ENCODE measurements at regions not wholly inside any gene's neighbourhood (a gene's known extent, or its start where the extent isn't known, plus 50 kb on each side); places are given as distances from the start of the nearest gene placed in this dataset.
"Not testable (repeated sequence)": the region's sequence is repeated elsewhere in the genome, so short reads cannot be mapped to it uniquely, and the experiment has no call there.

- Histone ChIP-seq H3K9ac (ENCODE audit: control insufficient read depth, extremely low read depth, insufficient read depth, low read length) (no peak overlapping the region), H2AFZ (ENCODE audit: control insufficient read depth, low read length) (no peak overlapping the region), H3K9me1 (ENCODE audit: control insufficient read depth, extremely low read depth, insufficient read depth, low read length) (no peaks in the 10 kb centered on the region), H3K4me2 (ENCODE audit: control insufficient read depth, extremely low read depth, insufficient read depth, low read depth, low read length) (no peak overlapping the region), H4K20me1 (ENCODE audit: control insufficient read depth, extremely low read depth, insufficient read depth, low read length) (no peaks in the 10 kb centered on the region), H3K36me3 (ENCODE audit: control insufficient read depth in 2 of 2, extremely low read depth in 1 of 2, insufficient read depth in 2 of 2, low read length in 2 of 2) (no peaks in the 10 kb centered on the region), H3K27me3 (ENCODE audit: control insufficient read depth, extremely low read depth, insufficient read depth, low read length) (no peaks in the 10 kb centered on the region), H3K4me3 (ENCODE audit: control insufficient read depth in 2 of 3, extremely low read depth in 1 of 3, insufficient read depth in 2 of 3, low read depth in 1 of 3, low read length in 3 of 3) (no peak overlapping the region), H3K27ac (ENCODE audit: control insufficient read depth, insufficient read depth, low read length) (no peak overlapping the region), H3K9me3 (ENCODE audit: control insufficient read depth, low read depth, low read length) (no peaks in the 10 kb centered on the region), H3K79me2 (ENCODE audit: control insufficient read depth, insufficient read depth, low read length) (no peaks in the 10 kb centered on the region), H3K4me1 (ENCODE audit: control insufficient read depth, extremely low read depth, insufficient read depth, low read length) (no peaks in the 10 kb centered on the region)
- FAIRE-seq (no peak), DNase-seq (ENCODE audit: low read depth, low spot score) (no peak)
- dilution Hi-C loops (cut with MboI; ENCODE audit: extremely low pct_ligation_motif_present, low sequenced_read_pairs), result no loop called here
- TF ChIP-seq EZH2 (IDR thresholded peaks at IDR 0.05; ENCODE audit: low read length) (no peak), CTCF (optimal IDR thresholded peaks at IDR 0.05 in 1 of 3, IDR thresholded peaks at IDR 0.05 in 1 of 3, conservative IDR thresholded peaks at IDR 0.05 in 1 of 3; ENCODE audit: extremely low read depth in 1 of 3, insufficient read depth in 2 of 3, low read length in 3 of 3) (no peak)
Measured at GRCh38 chr9:87040410-87041009, 93.2 kb upstream of the GAS1 start.

GRCh38 chr9:87041553-87042235, 94.4 kb upstream of the GAS1 start:
- dilution Hi-C loops (cut with MboI; ENCODE audit: extremely low pct_ligation_motif_present, low sequenced_read_pairs), result not testable (repeated sequence)
- peak overlapping the region; percentile 14 for H3K27ac ChIP-seq (ENCODE audit: control insufficient read depth, insufficient read depth, low read length)

GRCh38 chr9:87049929-87050608, 102.8 kb upstream of the GAS1 start:
- H3K27me3 ChIP-seq (ENCODE audit: control insufficient read depth, extremely low read depth, insufficient read depth, low read length); H3K4me2 ChIP-seq (ENCODE audit: control insufficient read depth, extremely low read depth, insufficient read depth, low read depth, low read length); H3K4me1 ChIP-seq (ENCODE audit: control insufficient read depth, extremely low read depth, insufficient read depth, low read length); H3K9me1 ChIP-seq (ENCODE audit: control insufficient read depth, extremely low read depth, insufficient read depth, low read length); H2AFZ ChIP-seq (ENCODE audit: control insufficient read depth, low read length); H4K20me1 ChIP-seq (ENCODE audit: control insufficient read depth, extremely low read depth, insufficient read depth, low read length); H3K79me2 ChIP-seq (ENCODE audit: control insufficient read depth, insufficient read depth, low read length); H3K36me3 ChIP-seq (ENCODE audit: control insufficient read depth in 2 of 2, extremely low read depth in 1 of 2, insufficient read depth in 2 of 2, low read length in 2 of 2); H3K9ac ChIP-seq (ENCODE audit: control insufficient read depth, extremely low read depth, insufficient read depth, low read length); H3K4me3 ChIP-seq (ENCODE audit: control insufficient read depth in 2 of 3, extremely low read depth in 1 of 3, insufficient read depth in 2 of 3, low read depth in 1 of 3, low read length in 3 of 3); DNase-seq (ENCODE audit: low read depth, low spot score); H3K27ac ChIP-seq (ENCODE audit: control insufficient read depth, insufficient read depth, low read length); FAIRE-seq; H3K9me3 ChIP-seq (ENCODE audit: control insufficient read depth, low read depth, low read length); dilution Hi-C loops (cut with MboI; ENCODE audit: extremely low pct_ligation_motif_present, low sequenced_read_pairs): not testable (repeated sequence)

More at GRCh38 chr9:87041553-87042235, 94.4 kb upstream of the GAS1 start:
- H3K9me1 ChIP-seq (ENCODE audit: control insufficient read depth, extremely low read depth, insufficient read depth, low read length); H4K20me1 ChIP-seq (ENCODE audit: control insufficient read depth, extremely low read depth, insufficient read depth, low read length); H3K4me1 ChIP-seq (ENCODE audit: control insufficient read depth, extremely low read depth, insufficient read depth, low read length); H3K36me3 ChIP-seq (ENCODE audit: control insufficient read depth in 2 of 2, extremely low read depth in 1 of 2, insufficient read depth in 2 of 2, low read length in 2 of 2); FAIRE-seq; H3K9me3 ChIP-seq (ENCODE audit: control insufficient read depth, low read depth, low read length); H2AFZ ChIP-seq (ENCODE audit: control insufficient read depth, low read length); H3K4me3 ChIP-seq (ENCODE audit: control insufficient read depth in 2 of 3, extremely low read depth in 1 of 3, insufficient read depth in 2 of 3, low read depth in 1 of 3, low read length in 3 of 3); H3K9ac ChIP-seq (ENCODE audit: control insufficient read depth, extremely low read depth, insufficient read depth, low read length); DNase-seq (ENCODE audit: low read depth, low spot score); H3K79me2 ChIP-seq (ENCODE audit: control insufficient read depth, insufficient read depth, low read length); H3K27me3 ChIP-seq (ENCODE audit: control insufficient read depth, extremely low read depth, insufficient read depth, low read length); H3K4me2 ChIP-seq (ENCODE audit: control insufficient read depth, extremely low read depth, insufficient read depth, low read depth, low read length): not testable (repeated sequence)
